Stimulated activated CD8-positive, alpha-beta memory T cell treated with anti-CD3 and anti-CD28 coated beads, Interleukin-12 subunit alpha, Interleukin-12 subunit beta, amount 100 ng/mL, for 4 hours (primary cell): ENCODE measurements at regions not wholly inside any gene's neighbourhood (a gene's known extent, or its start where the extent isn't known, plus 50 kb on each side); places are given as distances from the start of the nearest gene placed in this dataset.

Experiments
- DNase-seq: peaks from one replicate; pipeline ENCODE4 v3.0.0-alpha.2; 2020; ENCODE audit warnings: low read depth

GRCh38 chr1:228977307-228977706, 242.0 kb downstream of the RHOU start:
- DNase-seq: no peak

- DNase-seq: no peak
Measured at GRCh38 chr1:228977741-228978140, 242.5 kb downstream of the RHOU start.

GRCh38 chr1:228978484-228979324, 243.4 kb downstream of the RHOU start:
- DNase-seq: no peak

DNA sequence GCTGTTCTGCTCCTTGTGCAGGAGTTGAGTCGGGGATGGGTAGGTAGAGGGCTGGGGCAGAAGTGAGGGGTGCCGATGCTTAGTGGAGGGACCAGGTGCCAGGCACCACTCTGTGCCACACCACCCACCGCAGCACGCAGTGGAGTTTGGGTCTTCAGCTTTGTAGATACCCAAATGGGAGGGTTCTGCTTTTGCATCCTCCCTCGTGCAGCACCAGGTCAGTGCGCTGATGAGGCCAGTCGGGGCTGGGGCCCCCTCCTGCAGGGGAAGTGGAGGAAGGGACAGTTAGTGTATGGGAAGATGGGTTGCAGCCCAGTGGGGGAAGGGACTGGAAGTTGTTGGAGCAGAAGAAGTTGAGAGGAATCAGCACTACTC, 244.0 kb downstream of the RHOU start:
- DNase-seq: no peak

- no peak for DNase-seq
Measured at GRCh38 chr1:228979774-228980173, 244.5 kb downstream of the RHOU start.

DNA sequence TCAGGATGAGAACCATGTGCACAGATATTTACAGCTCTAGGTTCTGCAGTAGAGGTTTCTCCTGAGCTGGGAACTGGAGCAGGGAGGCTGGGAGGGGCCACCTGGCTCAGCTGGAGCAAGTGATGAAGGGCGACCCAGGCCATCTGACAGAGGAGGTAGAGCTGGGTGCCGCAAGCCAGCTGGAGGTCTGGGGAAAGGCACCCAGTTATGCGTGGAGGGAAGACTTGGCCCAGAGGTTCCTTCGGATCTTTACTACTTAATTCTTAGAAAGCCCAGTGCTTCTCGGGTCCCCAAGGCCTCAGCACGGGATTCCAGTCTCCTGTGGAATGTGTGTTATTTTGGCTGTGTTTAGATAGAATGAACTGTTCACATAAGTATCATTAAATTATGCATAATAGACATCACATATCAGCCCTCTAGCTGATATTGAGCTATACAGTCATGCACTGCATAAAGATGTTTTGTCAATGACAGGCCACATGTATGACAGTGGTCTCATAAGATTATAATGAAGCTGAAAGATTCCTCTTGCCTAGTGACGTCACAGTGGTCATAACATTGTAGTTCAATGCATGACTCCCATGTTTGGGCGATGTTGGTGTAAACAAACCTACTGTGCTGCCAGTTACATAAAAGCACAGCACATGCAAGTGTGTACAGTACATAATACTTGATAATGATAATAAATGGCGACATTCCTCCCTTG, 245.1 kb downstream of the RHOU start:
- no peak for DNase-seq

DNA sequence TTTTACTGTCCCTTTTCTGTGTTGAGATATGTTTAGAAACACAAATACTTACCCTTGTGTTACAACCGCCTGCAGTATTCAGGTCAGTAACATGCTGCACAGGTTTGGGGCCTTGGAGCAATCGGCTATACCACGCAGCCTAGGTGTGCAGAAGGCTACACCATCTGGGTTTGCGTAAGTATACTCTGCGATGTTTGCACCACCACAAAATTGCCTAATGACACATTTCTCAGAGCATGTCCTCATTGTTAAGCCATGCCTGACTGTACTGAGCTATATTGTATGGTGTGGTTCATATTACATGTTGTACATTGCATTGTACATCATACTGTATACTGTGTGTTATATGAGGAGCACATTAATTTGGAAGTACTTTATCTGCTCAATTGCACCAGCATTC, 247.4 kb downstream of the RHOU start:
- no peak for DNase-seq

GRCh38 chr1:228983231-228983660, 248.0 kb downstream of the RHOU start:
- DNase-seq: no peak

- DNase-seq: no peak
Measured at GRCh38 chr1:228983661-228984060, 248.4 kb downstream of the RHOU start.

GRCh38 chr1:228984107-228984506, 248.8 kb downstream of the RHOU start:
- DNase-seq: no peak

DNA sequence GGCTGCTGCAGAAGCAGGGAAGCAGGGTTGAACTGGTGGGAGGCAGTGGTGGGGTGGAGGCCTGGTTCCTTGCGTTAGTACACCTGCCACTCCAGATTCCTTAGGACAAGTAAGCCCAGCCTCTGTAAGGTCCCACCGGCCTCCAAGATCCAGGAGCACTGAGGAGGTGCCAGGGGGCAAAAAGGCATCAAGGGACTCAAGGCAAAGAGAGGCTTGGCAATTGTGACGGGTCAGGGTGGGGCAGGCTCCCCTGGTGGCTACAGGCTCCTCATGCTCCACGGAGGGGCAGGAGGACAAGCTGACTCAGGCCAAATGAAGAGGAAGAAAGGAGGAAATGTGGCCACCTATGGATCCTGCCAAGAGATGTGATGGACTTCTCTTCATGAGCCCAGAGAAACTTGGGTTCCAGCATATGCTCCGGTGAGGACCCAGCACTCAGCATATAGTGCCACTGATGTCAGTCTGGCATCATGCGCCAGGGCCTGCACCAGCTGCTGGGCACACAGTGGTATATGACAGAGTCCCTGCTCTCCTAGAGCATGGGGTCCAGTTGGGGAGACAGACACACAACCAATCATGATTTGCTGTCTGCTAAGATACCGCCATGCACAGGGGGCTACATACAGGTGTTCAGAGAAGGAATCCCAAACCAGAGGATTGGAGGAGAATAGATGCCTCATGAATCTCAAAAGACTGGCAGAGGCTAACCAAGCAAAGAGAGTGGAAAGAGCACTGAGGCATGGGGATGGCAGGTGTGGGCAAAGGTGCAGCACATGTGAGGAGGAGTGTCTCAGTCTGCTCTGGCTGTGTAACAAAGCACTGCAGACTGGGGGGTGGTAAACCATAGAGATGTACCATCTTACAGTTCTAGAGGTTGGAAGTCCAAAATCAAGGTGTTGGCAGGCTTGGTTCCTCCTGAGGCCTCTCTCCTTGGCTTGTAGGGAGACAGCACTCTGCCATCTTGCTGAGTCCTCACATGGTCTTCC, 249.7 kb downstream of the RHOU start:
- DNase-seq: no peak

DNA sequence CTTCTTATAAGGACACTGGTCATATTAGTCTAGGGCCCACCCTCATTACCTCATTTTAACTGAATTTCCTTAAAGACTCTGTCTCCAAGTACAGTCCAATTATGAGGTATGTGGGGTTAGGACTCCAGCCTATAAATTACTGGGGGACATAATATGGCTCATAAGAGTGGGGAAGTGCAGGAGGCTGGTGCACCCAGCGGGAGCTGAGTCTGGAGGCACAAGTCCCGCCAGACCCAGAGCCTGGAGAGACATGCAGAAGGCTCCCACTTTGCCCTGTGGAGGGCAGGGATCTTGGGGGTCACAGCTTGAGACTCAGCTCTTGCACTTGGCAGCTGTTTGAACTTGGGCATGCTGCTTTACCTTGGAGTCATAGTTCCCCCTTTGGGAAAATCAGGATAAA, 250.4 kb downstream of the RHOU start:
- no peak for DNase-seq

- DNase-seq: no peak
Measured at GRCh38 chr1:228986093-228986904, 251.0 kb downstream of the RHOU start.

GRCh38 chr1:228987286-228987685, 252.0 kb downstream of the RHOU start:
- DNase-seq: no peak

DNA sequence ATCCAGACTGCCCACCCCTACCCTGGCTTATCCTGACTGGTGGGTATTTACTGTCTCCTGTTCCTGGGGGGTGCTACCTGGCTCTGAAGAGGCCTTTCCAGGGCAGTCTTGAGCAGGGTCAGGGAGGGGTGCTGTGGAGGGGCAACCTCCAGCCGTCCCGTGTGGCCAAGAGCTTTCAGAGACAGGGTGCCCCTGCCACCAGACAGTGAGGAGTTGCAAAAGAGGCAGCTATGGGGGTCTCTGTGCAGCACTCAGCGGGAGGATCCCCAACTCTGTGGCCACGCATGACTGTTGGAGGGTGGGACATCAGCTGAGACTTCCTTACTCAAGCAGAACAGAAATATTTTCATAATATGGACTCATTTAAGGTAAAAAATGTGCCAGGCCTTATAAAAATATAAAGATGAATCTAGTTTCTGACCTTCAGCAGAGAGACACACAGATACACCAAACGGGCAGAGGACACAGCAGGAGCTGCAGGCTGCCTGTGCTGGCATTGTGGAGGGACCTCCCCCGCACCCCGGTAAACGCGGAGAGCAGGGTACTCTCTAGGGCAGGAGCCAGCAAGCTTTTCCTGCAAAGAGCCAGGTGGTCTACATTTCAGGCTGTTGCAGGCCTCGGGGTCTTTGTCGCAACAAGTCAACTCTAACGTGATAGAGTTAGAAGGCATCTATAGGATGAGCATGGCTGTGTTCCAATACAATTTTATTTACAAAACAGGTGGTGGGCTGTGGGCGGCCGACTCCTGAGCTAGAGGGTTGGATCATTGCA, 252.6 kb downstream of the RHOU start:
- DNase-seq: no peak

DNA sequence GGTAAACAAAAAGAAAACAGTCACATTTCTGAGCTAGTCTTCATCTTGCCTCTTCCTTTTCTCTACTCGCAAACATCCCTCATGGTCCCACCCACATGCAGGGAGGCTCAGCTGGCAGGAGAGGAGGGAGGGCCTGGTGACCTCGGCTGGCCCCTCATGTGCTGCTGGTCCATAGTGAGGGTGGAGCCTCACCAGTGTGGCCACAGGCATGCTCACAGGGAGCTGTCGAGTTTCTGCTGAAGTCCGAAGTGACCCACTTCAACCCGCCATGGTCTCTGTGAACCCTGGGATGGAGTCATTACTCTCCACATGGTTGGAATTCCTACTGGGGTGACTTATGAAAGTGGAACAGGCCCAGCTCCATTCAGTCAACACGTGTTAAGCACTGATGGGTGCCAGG, 253.4 kb downstream of the RHOU start:
- DNase-seq: no peak

DNA sequence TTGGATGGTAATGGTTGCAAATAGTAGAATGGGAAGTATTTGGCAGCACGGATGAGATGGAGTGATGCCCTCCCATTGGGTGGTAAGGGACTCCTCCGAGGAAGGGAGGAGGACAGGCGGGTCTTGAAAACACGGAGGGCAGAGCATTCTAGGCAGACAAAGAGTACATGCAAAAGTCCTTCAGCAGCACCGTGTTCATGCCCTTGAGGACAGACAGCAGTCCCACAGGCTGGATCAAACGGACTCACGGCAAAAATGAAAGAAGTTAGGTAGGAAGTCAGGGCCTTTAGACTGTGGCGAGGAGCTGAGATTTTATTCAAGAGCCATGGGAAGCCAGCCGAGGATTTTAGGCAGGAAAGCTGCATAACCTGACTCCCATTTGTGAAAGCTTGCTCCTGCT, 253.9 kb downstream of the RHOU start:
- no peak for DNase-seq

- DNase-seq: no peak
Measured at GRCh38 chr1:228989676-228989991, 254.4 kb downstream of the RHOU start.

DNA sequence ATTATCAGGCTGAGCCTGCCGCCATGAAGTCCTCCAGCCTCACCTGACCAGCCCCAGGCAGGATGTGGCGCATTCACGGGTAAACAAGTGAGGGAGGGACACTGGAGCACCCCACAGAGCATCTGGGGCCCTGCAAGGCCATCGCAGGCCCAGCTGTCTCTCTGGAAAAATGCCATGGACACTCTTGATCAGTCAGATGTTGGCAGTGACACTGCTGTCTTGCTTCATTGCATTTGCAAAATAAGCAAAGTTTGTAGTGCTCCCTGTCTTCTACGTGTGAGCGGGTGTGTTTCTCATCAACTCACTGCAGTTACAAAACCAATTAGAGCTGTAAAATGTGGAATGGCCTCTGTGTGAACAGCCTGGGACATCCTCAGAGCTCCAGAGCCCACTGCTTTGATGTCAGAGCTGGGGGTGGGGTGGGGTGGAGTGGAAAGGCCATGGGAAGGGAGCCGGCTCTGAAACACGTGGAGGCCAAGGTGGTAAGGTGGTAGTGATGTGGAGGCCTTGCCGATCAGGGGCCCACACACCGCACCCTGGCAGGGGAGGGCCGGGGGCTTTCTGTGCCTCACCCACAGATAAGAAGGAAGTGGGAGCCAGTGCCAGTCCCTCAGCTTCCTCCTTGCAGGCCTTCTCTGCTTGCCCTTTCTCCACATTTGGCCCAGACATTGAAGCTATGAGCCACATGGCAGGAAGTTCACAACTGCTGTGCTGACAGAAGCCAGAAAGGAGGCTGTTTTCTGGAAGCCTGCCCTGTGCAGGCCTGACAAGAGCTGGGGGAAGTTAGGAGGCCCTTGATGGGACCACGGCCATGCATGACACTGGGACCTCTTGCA, 254.9 kb downstream of the RHOU start:
- no peak for DNase-seq
